Muscle of back (tissue), 3 donors: ENCODE measurements at regions not wholly inside any gene's neighbourhood (a gene's known extent, or its start where the extent isn't known, plus 50 kb on each side); places are given as distances from the start of the nearest gene placed in this dataset.
A peak's percentile ranks its signal among the peaks of the same experiment; 100 is the strongest.
"Not testable (repeated sequence)": the region's sequence is repeated elsewhere in the genome, so short reads cannot be mapped to it uniquely, and the experiment has no call there.

ENCODE experiments used
- DNase-seq, 3 donors: peaks; one replicate each; pipeline versions ENCODE4 v3.0.0 to v3.0.0-alpha.2; 2013

- DNase-seq, result no peak
These were observed 84.6 kb upstream of the WDR72 start for GRCh38 chr15:53843869-53844569.

- DNase-seq, result no peak
These were observed 83.7 kb upstream of the WDR72 start for GRCh38 chr15:53843166-53843565.

GRCh38 chr15:53841651-53842050, 82.2 kb upstream of the WDR72 start:
- DNase-seq, result peak in 2 of 3 donors; percentile 17 to 60

GRCh38 chr15:53840681-53841080, 81.2 kb upstream of the WDR72 start:
- no peak for DNase-seq

GRCh38 chr15:53837263-53837662, 77.8 kb upstream of the WDR72 start:
- peak in 1 of 3 donors; percentile 12 for DNase-seq

GRCh38 chr15:53836618-53837017, 77.2 kb upstream of the WDR72 start:
- peak in 1 of 3 donors; percentile 52 for DNase-seq

GRCh38 chr15:53835309-53835708, 75.8 kb upstream of the WDR72 start:
- no peak for DNase-seq

GRCh38 chr15:53834214-53834613, 74.8 kb upstream of the WDR72 start:
- DNase-seq, result peak in 2 of 3 donors; percentile 41 to 61

GRCh38 chr15:53833134-53833624, 73.7 kb upstream of the WDR72 start:
- peak; percentile 85 to 95 (median 89) for DNase-seq

- peak in 2 of 3 donors; percentile 29 to 68 for DNase-seq
These were observed 72.7 kb upstream of the WDR72 start for GRCh38 chr15:53831907-53832770.

GRCh38 chr15:53830707-53831386, 71.4 kb upstream of the WDR72 start:
- no peak for DNase-seq

- no peak for DNase-seq
These were observed 70.5 kb upstream of the WDR72 start for GRCh38 chr15:53829923-53830459.

- DNase-seq, result no peak
These were observed 70.0 kb upstream of the WDR72 start for GRCh38 chr15:53829471-53829870.

GRCh38 chr15:53827355-53827754, 67.9 kb upstream of the WDR72 start:
- no peak for DNase-seq

- DNase-seq, result peak in 2 of 3 donors; percentile 33 to 71
These were observed 52.1 kb upstream of the WDR72 start for GRCh38 chr15:53811530-53811929.

- DNase-seq, result not testable (repeated sequence)
These were observed 50.8 kb upstream of the WDR72 start for GRCh38 chr15:53810306-53810705.
